Progenitor cell of endocrine pancreas (in vitro differentiated cells): ENCODE measurements at regions not wholly inside any gene's neighbourhood (a gene's known extent, or its start where the extent isn't known, plus 50 kb on each side); places are given as distances from the start of the nearest gene placed in this dataset.
A peak's percentile ranks its signal among the peaks of the same experiment; 100 is the strongest.

Experiments used
- DNase-seq: peaks from one replicate; pipeline ENCODE4 v3.0.0; 2021; ENCODE audit warnings: low spot score; ENCODE audit not compliant: unreplicated experiment
- H3K27ac Mint-ChIP-seq: 2 replicates; pipeline ENCODE4 v1.8.0; 2021; ENCODE audit warnings: mild to moderate bottlenecking, moderate library complexity, mixed read lengths
- H3K27me3 Mint-ChIP-seq: 2 replicates; pipeline ENCODE4 v1.8.0; 2021; ENCODE audit warnings: mixed read lengths
- H3K36me3 Mint-ChIP-seq: 2 replicates; pipeline ENCODE4 v1.8.0; 2022; ENCODE audit warnings: mixed read lengths; ENCODE audit not compliant: insufficient read depth
- H3K4me1 Mint-ChIP-seq: 2 replicates; pipeline ENCODE4 v1.8.0; 2021; ENCODE audit warnings: low read depth, mixed read lengths
- H3K4me3 Mint-ChIP-seq: 2 replicates; pipeline ENCODE4 v1.8.0; 2021; ENCODE audit warnings: low read depth, mild to moderate bottlenecking, moderate library complexity, mixed read lengths
- H3K9me3 Mint-ChIP-seq: 2 replicates; pipeline ENCODE4 v1.8.0; 2021; ENCODE audit warnings: low read depth, mixed read lengths
- CTCF ChIP-seq: fragments of 200-600 bp; sonication (generic); IDR thresholded peaks from one replicate; pipeline ENCODE4 v1.5.0; 2021; ENCODE audit warnings: antibody characterized with exemption, mild to moderate bottlenecking; ENCODE audit not compliant: unreplicated experiment

GRCh38 chr18:42137693-42138375 lies 182.8 kb downstream of the PIK3C3 start:
- TF ChIP-seq CTCF: no peak
- Mint-ChIP-seq H3K4me3 (no peak overlapping the region), H3K9me3 (peaks cover 11% of the 10 kb centered on the region), H3K4me1 (peaks cover 1% of the 10 kb centered on the region), H3K27ac (peak overlapping the region; percentile 50), H3K36me3 (peaks cover 4% of the 10 kb centered on the region), H3K27me3 (no peaks in the 10 kb centered on the region)
- no peak for DNase-seq

- Mint-ChIP-seq H3K27ac (no peak overlapping the region), H3K36me3 (peaks cover 4% of the 10 kb centered on the region), H3K4me3 (no peak overlapping the region), H3K9me3 (peaks cover 16% of the 10 kb centered on the region), H3K4me1 (peaks cover 1% of the 10 kb centered on the region), H3K27me3 (no peaks in the 10 kb centered on the region)
- no peak for DNase-seq
- no peak for TF ChIP-seq CTCF
Observed at GRCh38 chr18:42141439-42141838, 186.4 kb downstream of the PIK3C3 start.

- Mint-ChIP-seq H3K36me3 (no peaks in the 10 kb centered on the region), H3K4me1 (peaks cover 21% of the 10 kb centered on the region), H3K4me3 (no peak overlapping the region), H3K27ac (no peak overlapping the region), H3K27me3 (no peaks in the 10 kb centered on the region), H3K9me3 (no peaks in the 10 kb centered on the region)
- no peak for TF ChIP-seq CTCF
- no peak for DNase-seq
Observed at GRCh38 chr18:42155024-42155423, 200.0 kb downstream of the PIK3C3 start.

GRCh38 chr18:42156281-42156680 lies 201.2 kb downstream of the PIK3C3 start:
- no peak for DNase-seq
- peaks cover 29% of the 10 kb centered on the region for H3K4me1 Mint-ChIP-seq
- H3K9me3 Mint-ChIP-seq: no peaks in the 10 kb centered on the region
- H3K27me3 Mint-ChIP-seq: no peaks in the 10 kb centered on the region
- no peaks in the 10 kb centered on the region for H3K36me3 Mint-ChIP-seq
- no peak for TF ChIP-seq CTCF
- no peak overlapping the region for H3K27ac Mint-ChIP-seq
- H3K4me3 Mint-ChIP-seq: no peak overlapping the region

- Mint-ChIP-seq H3K36me3 (no peaks in the 10 kb centered on the region), H3K4me1 (peaks cover 31% of the 10 kb centered on the region), H3K4me3 (no peak overlapping the region), H3K9me3 (no peaks in the 10 kb centered on the region), H3K27ac (no peak overlapping the region), H3K27me3 (no peaks in the 10 kb centered on the region)
- no peak for DNase-seq
- no peak for TF ChIP-seq CTCF
Observed at GRCh38 chr18:42157420-42157819, 202.4 kb downstream of the PIK3C3 start.
